GM23338 (cell line): ENCODE measurements at regions not wholly inside any gene's neighbourhood (a gene's known extent, or its start where the extent isn't known, plus 50 kb on each side); places are given as distances from the start of the nearest gene placed in this dataset.

Experiments
- ATAC-seq: fragments of 200-7000 bp; cut with Tn5 transposase; 3 replicates; pipeline ENCODE4 v1.9.1; 2020
- DNase-seq: peaks from one replicate; pipeline ENCODE4 v3.0.0-alpha.2; 2015; ENCODE audit warnings: low spot score
- H2AFZ ChIP-seq: fragments of 200-600 bp; sonication (generic); 2 replicates; pipeline ENCODE4 v1.8.0; 2016; ENCODE audit warnings: antibody characterized with exemption, mild to moderate bottlenecking, moderate library complexity
- H3F3A ChIP-seq: fragments of 200-600 bp; sonication (generic); replicated peaks from 2 replicates; pipeline ENCODE4 v1.8.0; 2017; ENCODE audit warnings: antibody characterized with exemption, mixed run types, low read depth
- H3K27ac ChIP-seq: fragments of 200-600 bp; sonication (generic); 2 replicates; pipeline ENCODE4 v1.6.1; 2016; ENCODE audit warnings: low read depth
- H3K27me3 ChIP-seq: fragments of 200-600 bp; sonication (generic); 2 replicates; pipeline ENCODE4 v1.8.0; 2016; ENCODE audit warnings: mild to moderate bottlenecking, mixed run types, moderate library complexity; ENCODE audit not compliant: insufficient read depth
- H3K36me3 ChIP-seq: fragments of 200-600 bp; sonication (generic); 2 replicates; pipeline ENCODE4 v1.8.0; 2016; ENCODE audit warnings: mild to moderate bottlenecking; ENCODE audit not compliant: insufficient read depth
- H3K4me1 ChIP-seq: fragments of 200-600 bp; sonication (generic); 2 replicates; pipeline ENCODE4 v1.8.0; 2016; ENCODE audit warnings: mild to moderate bottlenecking, moderate library complexity; ENCODE audit not compliant: insufficient read depth
- H3K4me2 ChIP-seq: fragments of 200-600 bp; sonication (generic); 2 replicates; pipeline ENCODE4 v1.7.1; 2017; ENCODE audit warnings: mixed run types
- H3K4me3 ChIP-seq: fragments of 200-600 bp; sonication (generic); 2 replicates; pipeline ENCODE4 v1.6.1; 2016; ENCODE audit warnings: mixed run types
- H3K79me2 ChIP-seq: fragments of 200-600 bp; sonication (generic); replicated peaks from 2 replicates; pipeline ENCODE4 v1.8.0; 2017; ENCODE audit warnings: mild to moderate bottlenecking; ENCODE audit not compliant: insufficient read depth
- H3K9me2 ChIP-seq: fragments of 200-600 bp; sonication (generic); 2 replicates; pipeline ENCODE4 v1.8.0; 2017; ENCODE audit not compliant: insufficient read depth
- H4K20me1 ChIP-seq: fragments of 200-600 bp; sonication (generic); replicated peaks from 2 replicates; pipeline ENCODE4 v1.8.0; 2017; ENCODE audit warnings: mild to moderate bottlenecking; ENCODE audit not compliant: insufficient read depth
- H3K27ac Mint-ChIP-seq: 2 replicates; pipeline ENCODE4 v1.8.0; 2020; ENCODE audit warnings: inconsistent platforms, mild to moderate bottlenecking, moderate library complexity, mixed read lengths
- H3K27me3 Mint-ChIP-seq: 3 replicates; pipeline ENCODE4 v1.8.0; 2022; ENCODE audit warnings: low read depth, mild to moderate bottlenecking, moderate library complexity, mixed read lengths, inconsistent platforms; ENCODE audit not compliant: insufficient read depth, poor library complexity
- H3K36me3 Mint-ChIP-seq: 3 replicates; pipeline ENCODE4 v1.8.0; 2021; ENCODE audit warnings: low read depth, mild to moderate bottlenecking, inconsistent platforms, moderate library complexity, mixed read lengths
- H3K4me1 Mint-ChIP-seq: 3 replicates; pipeline ENCODE4 v1.8.0; 2020; ENCODE audit warnings: mild to moderate bottlenecking, inconsistent platforms, mixed read lengths
- H3K4me3 Mint-ChIP-seq: 3 replicates; pipeline ENCODE4 v1.8.0; 2021; ENCODE audit warnings: moderate library complexity, mild to moderate bottlenecking, inconsistent platforms, mixed read lengths
- H3K9me3 Mint-ChIP-seq: 3 replicates; pipeline ENCODE4 v1.8.0; 2020; ENCODE audit warnings: moderate library complexity, mild to moderate bottlenecking, inconsistent platforms, mixed read lengths
- CTCF ChIP-seq, 2 experiments: fragments of 200-600 bp in 1 of 2; sonication (generic) in 1 of 2; conservative IDR thresholded peaks; 2 replicates each; pipeline versions ENCODE4 v1.5.1 to v1.6.1; 2016 to 2017; ENCODE audit warnings: antibody characterized with exemption in 2 of 2, low read depth in 2 of 2, mild to moderate bottlenecking in 2 of 2, moderate library complexity in 1 of 2
- POLR2AphosphoS5 ChIP-seq: IDR thresholded peaks from 2 replicates; pipeline ENCODE4 v1.6.1; 2016; ENCODE audit warnings: antibody characterized with exemption, low read depth
- STAT1 ChIP-seq: IDR thresholded peaks from one replicate; pipeline ENCODE4 v1.6.1; 2016; ENCODE audit warnings: antibody characterized with exemption; ENCODE audit not compliant: unreplicated experiment
- ZNF114 ChIP-seq: fragments of 250-450 bp; sonication (Bioruptor Pico); IDR thresholded peaks from 2 replicates; pipeline ENCODE4 v1.5.0; 2020; ENCODE audit warnings: mild to moderate bottlenecking, moderate library complexity
- ZNF331 ChIP-seq: fragments of 250-450 bp; sonication (Bioruptor Pico); IDR thresholded peaks from 2 replicates; pipeline ENCODE4 v1.5.0; 2020; ENCODE audit warnings: low read depth, mild to moderate bottlenecking, moderate library complexity
- ZNF462 ChIP-seq: fragments of 250-450 bp; sonication (Bioruptor Pico); IDR thresholded peaks from 2 replicates; pipeline ENCODE4 v1.5.0; 2020; ENCODE audit warnings: mild to moderate bottlenecking, moderate library complexity

- H3K4me3 ChIP-seq: no peak overlapping the region
- TF ChIP-seq ZNF331 (no peak), STAT1 (no peak)
- H3K9me2 ChIP-seq: no peaks in the 10 kb centered on the region; the same call in 1 of the 2 replicates
- no peaks in the 10 kb centered on the region for H4K20me1 ChIP-seq
- no peaks in the 10 kb centered on the region for H3K79me2 ChIP-seq
- H3K27me3 ChIP-seq: no peaks in the 10 kb centered on the region
- no peak overlapping the region for H3K4me3 Mint-ChIP-seq
- H3F3A ChIP-seq: no peaks in the 10 kb centered on the region
- H2AFZ ChIP-seq: peak overlapping the region; percentile 64
- H3K27me3 Mint-ChIP-seq: peaks cover 1% of the 10 kb centered on the region
- no peak overlapping the region for H3K4me2 ChIP-seq
- no peak overlapping the region for H3K27ac Mint-ChIP-seq
- no peak overlapping the region for H3K27ac ChIP-seq
- peaks cover 12% of the 10 kb centered on the region for H3K4me1 Mint-ChIP-seq
- DNase-seq (no peak), ATAC-seq (peak; percentile 40)
- H3K4me1 ChIP-seq: no peaks in the 10 kb centered on the region
- no peaks in the 10 kb centered on the region for H3K36me3 Mint-ChIP-seq
- no peaks in the 10 kb centered on the region for H3K36me3 ChIP-seq
- no peaks in the 10 kb centered on the region; the same call in 2 of the 3 replicates for H3K9me3 Mint-ChIP-seq
Measured at GRCh38 chr6:25042036-25042521, 106.3 kb upstream of the RIPOR2 start.

- Histone ChIP-seq H3K79me2 (no peaks in the 10 kb centered on the region), H3K27ac (no peak overlapping the region), H3K4me2 (no peak overlapping the region), H3K36me3 (no peaks in the 10 kb centered on the region), H3K27me3 (no peaks in the 10 kb centered on the region), H3K9me2 (no peaks in the 10 kb centered on the region; the same call in 1 of the 2 replicates), H4K20me1 (no peaks in the 10 kb centered on the region), H3K4me3 (no peak overlapping the region), H3K4me1 (no peaks in the 10 kb centered on the region), H2AFZ (no peak overlapping the region), H3F3A (no peaks in the 10 kb centered on the region)
- Mint-ChIP-seq H3K27me3 (peaks cover 1% of the 10 kb centered on the region), H3K36me3 (no peaks in the 10 kb centered on the region), H3K4me3 (no peak overlapping the region), H3K9me3 (no peaks in the 10 kb centered on the region; the same call in 2 of the 3 replicates), H3K4me1 (peaks cover 12% of the 10 kb centered on the region), H3K27ac (no peak overlapping the region)
- ATAC-seq: peak; percentile 79
- TF ChIP-seq ZNF114 (CRISPR knock-in tag) (no peak), CTCF (conservative IDR thresholded peaks at IDR 0.05; ENCODE audit: low read depth in 2 of 2) (peak; percentile 35 to 44)
- DNase-seq: peak; percentile 42
Measured at GRCh38 chr6:25042536-25042935, 106.8 kb upstream of the RIPOR2 start.

GRCh38 chr6:25042984-25043725 is 107.4 kb upstream of the RIPOR2 start:
- Mint-ChIP-seq H3K4me1 (peaks cover 12% of the 10 kb centered on the region), H3K27ac (no peak overlapping the region), H3K9me3 (no peaks in the 10 kb centered on the region; the same call in 2 of the 3 replicates), H3K36me3 (no peaks in the 10 kb centered on the region), H3K4me3 (no peak overlapping the region), H3K27me3 (peaks cover 1% of the 10 kb centered on the region)
- no peaks in the 10 kb centered on the region for H4K20me1 ChIP-seq
- H3K4me2 ChIP-seq: no peak overlapping the region
- DNase-seq (no peak), ATAC-seq (no peak)
- H3K9me2 ChIP-seq: no peaks in the 10 kb centered on the region; the same call in 1 of the 2 replicates
- H3K4me1 ChIP-seq: no peaks in the 10 kb centered on the region
- H3F3A ChIP-seq: no peaks in the 10 kb centered on the region
- H3K27ac ChIP-seq: no peak overlapping the region
- no peak overlapping the region for H3K4me3 ChIP-seq
- no peaks in the 10 kb centered on the region for H3K36me3 ChIP-seq
- H3K27me3 ChIP-seq: no peaks in the 10 kb centered on the region
- H3K79me2 ChIP-seq: no peaks in the 10 kb centered on the region
- peak overlapping the region; percentile 45; the same call in 1 of the 2 replicates for H2AFZ ChIP-seq
- no peak for TF ChIP-seq ZNF462 (CRISPR knock-in tag)
- no peak for TF ChIP-seq POLR2AphosphoS5
- TF ChIP-seq ZNF114 (CRISPR knock-in tag): no peak
